SK-N-SH (cell line): ENCODE measurements at regions not wholly inside any gene's neighbourhood (a gene's known extent, or its start where the extent isn't known, plus 50 kb on each side); places are given as distances from the start of the nearest gene placed in this dataset.

Source experiments
- CTCF ChIA-PET: fragments of 300-600, 350-600 bp; formaldehyde crosslinking; extraction: SDS; loops from one replicate; lab custom pipeline; 2021; lab: Yijun Ruan, JAX
- POLR2A ChIA-PET: fragments of 350-600 bp; sonication (Branson Sonifier 250); formaldehyde crosslinking; extraction: SDS; loops from one replicate; lab custom pipeline; 2020; ENCODE audit warnings: antibody characterized with exemption, inconsistent platforms; lab: Yijun Ruan, JAX
- DNase-seq: peaks from one replicate; pipeline ENCODE4 v3.0.0; 2012
- H2AFZ ChIP-seq: fragments of 200-600 bp; sonication (generic); 2 replicates; pipeline ENCODE4 v1.8.1; 2016; ENCODE audit warnings: antibody characterized with exemption, mild to moderate bottlenecking, low read depth
- H3F3A ChIP-seq: fragments of 200-600 bp; sonication (generic); replicated peaks from 2 replicates; pipeline ENCODE3; 2016; ENCODE audit warnings: antibody characterized with exemption, mild to moderate bottlenecking; ENCODE audit not compliant: insufficient read depth
- H3K27ac ChIP-seq, 2 experiments: fragments of 200-500 bp in 1 of 2; fragments of 200-600 bp in 1 of 2; sonication (Bioruptor generic) in 1 of 2; sonication (generic), shearing (Covaris generic) in 1 of 2; 2 replicates each; pipeline versions ENCODE4 v1.5.1 to v1.6.1; 2014 to 2016; ENCODE audit warnings: low read depth in 2 of 2, inconsistent platforms in 1 of 2, low read length in 1 of 2, mild to moderate bottlenecking in 1 of 2, mixed read lengths in 1 of 2
- H3K27me3 ChIP-seq: fragments of 200-600 bp; sonication (generic), shearing (Covaris generic); 2 replicates; pipeline ENCODE4 v1.6.1; 2016; ENCODE audit warnings: mixed run types; ENCODE audit not compliant: insufficient read depth
- H3K36me3 ChIP-seq, 2 experiments: fragments of 200-500 bp in 1 of 2; fragments of 200-600 bp in 1 of 2; sonication (Bioruptor generic) in 1 of 2; sonication (generic) in 1 of 2; replicated peaks in 1 of 2; 2 replicates each; pipeline versions ENCODE3 to v1.5.1; 2014 to 2016; ENCODE audit warnings: low read length in 1 of 2, mild to moderate bottlenecking in 1 of 2; ENCODE audit not compliant: insufficient read depth in 2 of 2, control insufficient read depth in 1 of 2
- H3K4me1 ChIP-seq, 2 experiments: fragments of 200-500 bp in 1 of 2; fragments of 200-600 bp in 1 of 2; sonication (Bioruptor generic) in 1 of 2; sonication (generic), shearing (Covaris generic) in 1 of 2; 2 replicates each; pipeline versions ENCODE4 v1.5.1 to v1.6.1; 2014 to 2016; ENCODE audit warnings: low read depth in 1 of 2, low read length in 1 of 2, mixed run types in 1 of 2; ENCODE audit not compliant: insufficient read depth in 2 of 2, control insufficient read depth in 1 of 2
- H3K4me2 ChIP-seq: fragments of 200-600 bp; sonication (generic), shearing (Covaris generic); 2 replicates; pipeline ENCODE4 v1.6.1; 2017; ENCODE audit warnings: mixed run types
- H3K4me3 ChIP-seq, 2 experiments: fragments of 200-500 bp in 1 of 2; fragments of 200-600 bp in 1 of 2; sonication (Bioruptor generic) in 1 of 2; sonication (generic), shearing (Covaris generic) in 1 of 2; 2 replicates each; pipeline versions ENCODE4 v1.5.1 to v1.8.1; 2014 to 2016; ENCODE audit warnings: low read depth in 2 of 2, inconsistent platforms in 1 of 2, low read length in 1 of 2, mild to moderate bottlenecking in 1 of 2, mixed read lengths in 1 of 2, moderate library complexity in 1 of 2
- H3K79me2 ChIP-seq: fragments of 200-600 bp; sonication (generic); 2 replicates; pipeline ENCODE4 v1.8.1; 2017; ENCODE audit warnings: mild to moderate bottlenecking; ENCODE audit not compliant: insufficient read depth
- H3K9ac ChIP-seq: fragments of 200-600 bp; sonication (generic); 2 replicates; pipeline ENCODE4 v1.6.1; 2017; ENCODE audit warnings: mixed run types
- H3K9me2 ChIP-seq: fragments of 200-600 bp; sonication (generic); 2 replicates; pipeline ENCODE4 v1.6.1; 2017; ENCODE audit warnings: mixed run types
- H3K9me3 ChIP-seq: fragments of 200-600 bp; sonication (generic); 2 replicates; pipeline ENCODE4 v1.6.1; 2017; ENCODE audit warnings: mixed run types, mild to moderate bottlenecking, moderate library complexity
- H4K20me1 ChIP-seq: fragments of 200-600 bp; sonication (generic); 2 replicates; pipeline ENCODE4 v1.6.1; 2017; ENCODE audit warnings: mild to moderate bottlenecking, mixed run types; ENCODE audit not compliant: insufficient read depth
- CHD2 ChIP-seq: fragments of 150-350 bp; IDR thresholded peaks from 2 replicates; pipeline ENCODE4 v1.6.1; 2018; ENCODE audit warnings: low read length; ENCODE audit not compliant: partially characterized antibody
- CTCF ChIP-seq: fragments of 200-600 bp; sonication (generic); IDR thresholded peaks from 2 replicates; pipeline ENCODE4 v1.6.1; 2017; ENCODE audit warnings: antibody characterized with exemption, mild to moderate bottlenecking, moderate library complexity
- ELF1 ChIP-seq: IDR thresholded peaks from 2 replicates; pipeline ENCODE4 v1.4.0; 2012
- EZH2phosphoT487 ChIP-seq: fragments of 200-600 bp; sonication (generic); IDR thresholded peaks from 2 replicates; pipeline ENCODE4 v1.6.1; 2017; ENCODE audit warnings: low read depth, mixed run types, mild to moderate bottlenecking, antibody characterized with exemption, moderate library complexity, borderline replicate concordance
- FOSL2 ChIP-seq: IDR thresholded peaks from 2 replicates; pipeline ENCODE4 v1.4.0; 2012; ENCODE audit warnings: low read depth, mild to moderate bottlenecking, moderate library complexity, borderline replicate concordance
- GABPA ChIP-seq: IDR thresholded peaks from 2 replicates; pipeline ENCODE4 v1.4.0; 2012; ENCODE audit warnings: low read depth, mild to moderate bottlenecking
- JUND ChIP-seq: IDR thresholded peaks from 2 replicates; pipeline ENCODE4 v1.4.0; 2012
- NFIC ChIP-seq: IDR thresholded peaks from 2 replicates; pipeline ENCODE4 v1.4.0; 2012; ENCODE audit warnings: borderline replicate concordance
- NRF1 ChIP-seq: IDR thresholded peaks from 2 replicates; pipeline ENCODE4 v1.6.1; 2012; ENCODE audit warnings: low read depth, mild to moderate bottlenecking, low read length
- POLR2AphosphoS5 ChIP-seq: IDR thresholded peaks from 2 replicates; pipeline ENCODE4 v1.6.1; 2012; ENCODE audit warnings: low read depth, low read length
- RCOR1 ChIP-seq: fragments of 150-350 bp; IDR thresholded peaks from 2 replicates; pipeline ENCODE4 v1.6.1; 2017; ENCODE audit warnings: antibody characterized with exemption, low read length
- REST ChIP-seq: IDR thresholded peaks from 2 replicates; pipeline ENCODE4 v1.6.1; 2012; ENCODE audit warnings: mild to moderate bottlenecking, low read depth, low read length, moderate library complexity
- RXRA ChIP-seq: IDR thresholded peaks from 2 replicates; pipeline ENCODE4 v1.4.0; 2012; ENCODE audit warnings: low read depth, mild to moderate bottlenecking, borderline replicate concordance
- SMC3 ChIP-seq: IDR thresholded peaks from 2 replicates; pipeline ENCODE4 v1.6.1; 2012; ENCODE audit warnings: low read depth, low read length, improper control_type of control experiment
- TEAD4 ChIP-seq: IDR thresholded peaks from 2 replicates; pipeline ENCODE4 v1.4.0; 2012; ENCODE audit warnings: mild to moderate bottlenecking, borderline replicate concordance; ENCODE audit not compliant: insufficient read depth
- USF1 ChIP-seq: IDR thresholded peaks from 2 replicates; pipeline ENCODE4 v1.4.0; 2012; ENCODE audit warnings: low read depth, borderline replicate concordance
- YY1 ChIP-seq: IDR thresholded peaks from 2 replicates; pipeline ENCODE4 v1.4.0; 2012; ENCODE audit warnings: low read depth, mild to moderate bottlenecking
- ZBTB33 ChIP-seq: IDR thresholded peaks from 2 replicates; pipeline ENCODE4 v1.4.0; 2012; ENCODE audit warnings: low read depth, borderline replicate concordance
- WGBS: methylation state at CpG from one replicate; pipeline ENCODE4 v1.1.6; 2017; ENCODE audit warnings: low lambda C conversion rate; 5-methylcytosine and 5-hydroxymethylcytosine counted together

- no peak for TF ChIP-seq REST
These were observed 161.8 kb upstream of the MTPN start (continued) for GRCh38 chr7:136138991-136139390.

GRCh38 chr7:136136906-136137454 is 159.8 kb upstream of the MTPN start:
- H2AFZ ChIP-seq, result no peak overlapping the region
- no peak for TF ChIP-seq CTCF
- no peak for TF ChIP-seq USF1
- no peak for TF ChIP-seq SMC3
- no peak for TF ChIP-seq POLR2AphosphoS5
- TF ChIP-seq CHD2, result no peak
- TF ChIP-seq NRF1, result no peak
- no peak for TF ChIP-seq EZH2phosphoT487
- TF ChIP-seq FOSL2, result no peak
- no peak for TF ChIP-seq NFIC
- TF ChIP-seq YY1, result no peak
- no peak for TF ChIP-seq RXRA
- TF ChIP-seq RCOR1, result no peak
- TF ChIP-seq GABPA, result no peak
- TF ChIP-seq JUND, result no peak
- no peak for TF ChIP-seq TEAD4
- no peak for TF ChIP-seq ELF1
- TF ChIP-seq ZBTB33, result no peak
- H3K27me3 ChIP-seq, result no peaks in the 10 kb centered on the region
- no peaks in the 10 kb centered on the region for H3K79me2 ChIP-seq
- ChIA-PET POLR2A (no interaction called here), CTCF (interaction anchor here (0.7 to 2.6 kb wide), 2 partner anchors 21 to 235 kb away, joined by 3 to 10 read pairs; no protein-coding TSS in a partner anchor)
- H4K20me1 ChIP-seq, result no peaks in the 10 kb centered on the region
- H3K9me2 ChIP-seq, result peaks cover 3% of the 10 kb centered on the region; the same call in 1 of the 2 replicates
- H3K4me1 ChIP-seq, result peaks cover 0 to 12% of the 10 kb centered on the region in 2 experiments; a peak in 1 of 4 replicates
- no peaks in the 10 kb centered on the region for H3K36me3 ChIP-seq
- 68% methylated on average over 6 of the region's 6 CpGs for WGBS
- no peak overlapping the region; a peak in 1 of 4 replicates for H3K27ac ChIP-seq
- H3K4me3 ChIP-seq, result no peak overlapping the region
- no peak for DNase-seq
- no peak overlapping the region for H3K4me2 ChIP-seq
- H3F3A ChIP-seq, result no peaks in the 10 kb centered on the region
- H3K9ac ChIP-seq, result no peak overlapping the region
- no peaks in the 10 kb centered on the region for H3K9me3 ChIP-seq
